ENCODE measurements at regions not wholly inside any gene's neighbourhood (a gene's known extent, or its start where the extent isn't known, plus 50 kb on each side); places are given as distances from the start of the nearest gene placed in this dataset.

DNA sequence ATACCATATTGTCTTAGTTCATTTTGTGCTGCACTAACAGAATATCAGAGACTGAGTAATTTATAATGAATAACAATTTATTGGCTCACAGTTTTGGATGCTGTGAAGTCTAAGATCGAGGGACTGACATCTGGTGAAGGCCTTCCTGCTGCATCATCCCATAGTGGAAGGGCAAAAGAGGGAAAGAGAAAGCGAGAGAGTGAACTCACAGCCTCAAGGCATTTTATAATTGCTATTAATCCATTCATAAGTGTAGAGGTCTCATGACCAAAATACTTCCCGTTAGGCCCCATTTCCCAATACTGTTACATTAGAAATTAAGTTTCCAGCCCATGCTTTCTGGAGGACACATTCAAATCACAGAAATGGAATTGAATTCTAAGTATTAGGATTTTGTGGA lies 554.4 kb downstream of the TRAM1L1 start:
- POLR2A ChIA-PET, result no interaction called here
- H3K27ac Mint-ChIP-seq, result no peak overlapping the region
- ATAC-seq, result no peak
- H3K9me3 Mint-ChIP-seq, result peaks cover 6% of the 10 kb centered on the region
- intact Hi-C loops (cut with micrococcal nuclease), result no loop called here
- H3K4me3 Mint-ChIP-seq, result no peak overlapping the region
- H3K4me1 Mint-ChIP-seq (ENCODE audit: low read depth), result no peaks in the 10 kb centered on the region
- no peak for DNase-seq
- H3K36me3 Mint-ChIP-seq (ENCODE audit: low read depth), result no peaks in the 10 kb centered on the region
- CTCF ChIA-PET, result no interaction called here
- TF ChIP-seq, protein P1, sequence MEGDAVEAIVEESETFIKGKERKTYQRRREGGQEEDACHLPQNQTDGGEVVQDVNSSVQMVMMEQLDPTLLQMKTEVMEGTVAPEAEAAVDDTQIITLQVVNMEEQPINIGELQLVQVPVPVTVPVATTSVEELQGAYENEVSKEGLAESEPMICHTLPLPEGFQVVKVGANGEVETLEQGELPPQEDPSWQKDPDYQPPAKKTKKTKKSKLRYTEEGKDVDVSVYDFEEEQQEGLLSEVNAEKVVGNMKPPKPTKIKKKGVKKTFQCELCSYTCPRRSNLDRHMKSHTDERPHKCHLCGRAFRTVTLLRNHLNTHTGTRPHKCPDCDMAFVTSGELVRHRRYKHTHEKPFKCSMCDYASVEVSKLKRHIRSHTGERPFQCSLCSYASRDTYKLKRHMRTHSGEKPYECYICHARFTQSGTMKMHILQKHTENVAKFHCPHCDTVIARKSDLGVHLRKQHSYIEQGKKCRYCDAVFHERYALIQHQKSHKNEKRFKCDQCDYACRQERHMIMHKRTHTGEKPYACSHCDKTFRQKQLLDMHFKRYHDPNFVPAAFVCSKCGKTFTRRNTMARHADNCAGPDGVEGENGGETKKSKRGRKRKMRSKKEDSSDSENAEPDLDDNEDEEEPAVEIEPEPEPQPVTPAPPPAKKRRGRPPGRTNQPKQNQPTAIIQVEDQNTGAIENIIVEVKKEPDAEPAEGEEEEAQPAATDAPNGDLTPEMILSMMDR (IDR thresholded peaks at IDR 0.05), result no peak
- H3K27me3 Mint-ChIP-seq, result no peaks in the 10 kb centered on the region

- H3K4me3 Mint-ChIP-seq, result no peak overlapping the region
- ChIA-PET POLR2A (no interaction called here), CTCF (no interaction called here)
- no peak for ATAC-seq
- no peaks in the 10 kb centered on the region for H3K36me3 Mint-ChIP-seq (ENCODE audit: low read depth)
- H3K27me3 Mint-ChIP-seq, result no peaks in the 10 kb centered on the region
- no peak overlapping the region for H3K27ac Mint-ChIP-seq
- H3K9me3 Mint-ChIP-seq, result peaks cover 6% of the 10 kb centered on the region
- H3K4me1 Mint-ChIP-seq (ENCODE audit: low read depth), result no peaks in the 10 kb centered on the region
- intact Hi-C loops (cut with micrococcal nuclease), result no loop called here
- TF ChIP-seq, protein P1 (IDR thresholded peaks at IDR 0.05), result no peak
- DNase-seq, result no peak
These were observed 555.3 kb downstream of the TRAM1L1 start for GRCh38 chr4:116530048-116530447.

DNA sequence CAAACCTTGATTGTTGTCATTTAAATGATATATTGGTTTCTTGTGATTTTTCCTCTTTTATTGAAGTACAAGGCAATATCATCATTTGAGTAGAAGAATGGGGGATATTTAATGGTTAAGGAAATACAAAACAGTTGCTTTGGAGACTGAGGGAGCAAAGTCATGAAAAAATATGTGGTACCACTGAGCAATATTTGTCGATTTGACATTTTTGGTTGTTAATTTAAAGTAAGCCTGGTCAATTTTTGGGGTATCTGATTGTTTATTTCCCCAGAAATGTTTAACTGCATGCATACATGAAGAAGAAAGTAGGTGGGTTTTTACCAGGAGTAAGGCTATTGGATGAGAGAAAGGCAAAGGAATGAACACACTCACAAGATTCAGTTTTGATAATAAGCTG lies 556.2 kb downstream of the TRAM1L1 start:
- DNase-seq (no peak), ATAC-seq (no peak)
- intact Hi-C loops (cut with micrococcal nuclease), result no loop called here
- ChIA-PET POLR2A (no interaction called here), CTCF (no interaction called here)
- Mint-ChIP-seq H3K36me3 (ENCODE audit: low read depth) (no peaks in the 10 kb centered on the region), H3K9me3 (peaks cover 6% of the 10 kb centered on the region), H3K27me3 (no peaks in the 10 kb centered on the region), H3K4me3 (no peak overlapping the region), H3K4me1 (ENCODE audit: low read depth) (no peaks in the 10 kb centered on the region), H3K27ac (no peak overlapping the region)
- TF ChIP-seq, protein P1 (IDR thresholded peaks at IDR 0.05), result no peak

GRCh38 chr4:116522922-116523321 lies 562.5 kb downstream of the TRAM1L1 start:
- H3K4me3 Mint-ChIP-seq, result no peak overlapping the region
- POLR2A ChIA-PET, result no interaction called here
- intact Hi-C loops (cut with micrococcal nuclease), result no loop called here

GRCh38 chr4:116520886-116521285 lies 564.5 kb downstream of the TRAM1L1 start:
- H3K36me3 Mint-ChIP-seq (ENCODE audit: low read depth), result no peaks in the 10 kb centered on the region
- no peaks in the 10 kb centered on the region for H3K4me1 Mint-ChIP-seq (ENCODE audit: low read depth)
- no peaks in the 10 kb centered on the region for H3K27me3 Mint-ChIP-seq
- H3K27ac Mint-ChIP-seq, result no peak overlapping the region
- peaks cover 8% of the 10 kb centered on the region for H3K9me3 Mint-ChIP-seq
- ChIA-PET CTCF (no interaction called here), POLR2A (no interaction called here)
- TF ChIP-seq, protein P1 (IDR thresholded peaks at IDR 0.05), result no peak
- intact Hi-C loops (cut with micrococcal nuclease), result no loop called here
- no peak for DNase-seq
- no peak overlapping the region for H3K4me3 Mint-ChIP-seq
- no peak for ATAC-seq

More at GRCh38 chr4:116522922-116523321, 562.5 kb downstream of the TRAM1L1 start:
- DNase-seq (no peak), ATAC-seq (no peak)
- Mint-ChIP-seq H3K4me1 (ENCODE audit: low read depth) (no peaks in the 10 kb centered on the region), H3K27ac (no peak overlapping the region), H3K27me3 (no peaks in the 10 kb centered on the region), H3K36me3 (ENCODE audit: low read depth) (no peaks in the 10 kb centered on the region), H3K9me3 (peaks cover 5% of the 10 kb centered on the region)
- TF ChIP-seq, protein P1 (IDR thresholded peaks at IDR 0.05), result no peak
- CTCF ChIA-PET, result no interaction called here

All from activated CD8-positive, alpha-beta T cell treated with anti-CD3 and anti-CD28 coated beads for 36 hours (primary cell).